HEK293T (cell line): ENCODE measurements at regions not wholly inside any gene's neighbourhood (a gene's known extent, or its start where the extent isn't known, plus 50 kb on each side); places are given as distances from the start of the nearest gene placed in this dataset.

Source experiments
- CTCF ChIA-PET: fragments of 350-600 bp; formaldehyde crosslinking; extraction: SDS; loops from one replicate; lab custom pipeline; 2021; ENCODE audit warnings: antibody characterized with exemption, inconsistent platforms; lab: Yijun Ruan, JAX
- POLR2A ChIA-PET: fragments of 350-600 bp; formaldehyde crosslinking; extraction: SDS; loops from one replicate; lab custom pipeline; 2020; ENCODE audit warnings: antibody characterized with exemption, inconsistent platforms; lab: Yijun Ruan, JAX
- DNase-seq: peaks from one replicate; pipeline ENCODE4 v3.0.0; 2012; ENCODE audit warnings: mixed read lengths; ENCODE audit errors: extremely low spot score
- ARNT ChIP-seq: fragments of 450-650 bp; IDR thresholded peaks from 2 replicates; pipeline ENCODE4 v1.6.1; 2017; ENCODE audit warnings: mild to moderate bottlenecking
- BHLHE40 ChIP-seq: fragments of 450-650 bp; IDR thresholded peaks from 2 replicates; pipeline ENCODE4 v1.6.1; 2016; ENCODE audit warnings: mild to moderate bottlenecking, moderate library complexity, borderline replicate concordance
- CTBP1 ChIP-seq: fragments of 450-650 bp; IDR thresholded peaks from 2 replicates; pipeline ENCODE4 v1.6.1; 2016; ENCODE audit warnings: borderline replicate concordance
- ELF4 ChIP-seq: fragments of 450-650 bp; IDR thresholded peaks from 2 replicates; pipeline ENCODE4 v1.6.1; 2017; ENCODE audit warnings: antibody characterized with exemption
- FOXA1 ChIP-seq: fragments of 450-650 bp; IDR thresholded peaks from 2 replicates; pipeline ENCODE4 v1.6.1; 2016; ENCODE audit warnings: mild to moderate bottlenecking
- FOXK2 ChIP-seq: fragments of 450-650 bp; IDR thresholded peaks from 2 replicates; pipeline ENCODE4 v1.6.1; 2016; ENCODE audit warnings: mild to moderate bottlenecking
- FOXM1 ChIP-seq: fragments of 450-650 bp; IDR thresholded peaks from 2 replicates; pipeline ENCODE4 v1.6.1; 2017; ENCODE audit warnings: mild to moderate bottlenecking, borderline replicate concordance
- HDGF ChIP-seq: fragments of 450-650 bp; IDR thresholded peaks from 2 replicates; pipeline ENCODE4 v1.6.1; 2017; ENCODE audit warnings: antibody characterized with exemption, borderline replicate concordance
- L3MBTL2 ChIP-seq: fragments of 450-650 bp; conservative IDR thresholded peaks from 2 replicates; pipeline ENCODE4 v1.6.1; 2016; ENCODE audit warnings: mild to moderate bottlenecking
- LEF1 ChIP-seq: fragments of 450-650 bp; IDR thresholded peaks from 2 replicates; pipeline ENCODE4 v1.6.1; 2017; ENCODE audit warnings: mild to moderate bottlenecking, borderline replicate concordance
- NFRKB ChIP-seq: fragments of 450-650 bp; IDR thresholded peaks from 2 replicates; pipeline ENCODE4 v1.6.1; 2016; ENCODE audit warnings: mild to moderate bottlenecking, moderate library complexity
- SP1 ChIP-seq: fragments of 450-650 bp; IDR thresholded peaks from 2 replicates; pipeline ENCODE4 v1.6.1; 2017
- SUZ12 ChIP-seq: fragments of 450-650 bp; IDR thresholded peaks from 2 replicates; pipeline ENCODE4 v1.6.1; 2016; ENCODE audit warnings: mild to moderate bottlenecking
- TARDBP ChIP-seq: fragments of 450-650 bp; IDR thresholded peaks from 2 replicates; pipeline ENCODE4 v1.6.1; 2016
- ZNF384 ChIP-seq: fragments of 450-650 bp; IDR thresholded peaks from 2 replicates; pipeline ENCODE4 v1.6.1; 2016
- TF ChIP-seq, protein P1 (sequence below): fragments of 450-650 bp; IDR thresholded peaks from 2 replicates; pipeline ENCODE4 v1.6.1; 2016

- no peak for TF ChIP-seq ARNT
- TF ChIP-seq FOXK2, result no peak
- TF ChIP-seq ELF4, result no peak
- TF ChIP-seq, protein P1, sequence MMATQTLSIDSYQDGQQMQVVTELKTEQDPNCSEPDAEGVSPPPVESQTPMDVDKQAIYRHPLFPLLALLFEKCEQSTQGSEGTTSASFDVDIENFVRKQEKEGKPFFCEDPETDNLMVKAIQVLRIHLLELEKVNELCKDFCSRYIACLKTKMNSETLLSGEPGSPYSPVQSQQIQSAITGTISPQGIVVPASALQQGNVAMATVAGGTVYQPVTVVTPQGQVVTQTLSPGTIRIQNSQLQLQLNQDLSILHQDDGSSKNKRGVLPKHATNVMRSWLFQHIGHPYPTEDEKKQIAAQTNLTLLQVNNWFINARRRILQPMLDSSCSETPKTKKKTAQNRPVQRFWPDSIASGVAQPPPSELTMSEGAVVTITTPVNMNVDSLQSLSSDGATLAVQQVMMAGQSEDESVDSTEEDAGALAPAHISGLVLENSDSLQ, result no peak
- no peak for TF ChIP-seq TARDBP
- no peak for TF ChIP-seq BHLHE40
- TF ChIP-seq FOXM1, result no peak
- TF ChIP-seq NFRKB, result no peak
- no peak for TF ChIP-seq LEF1
- no peak for TF ChIP-seq CTBP1
- TF ChIP-seq SP1, result no peak
Measured at GRCh38 chr9:18146329-18146728, 327.6 kb upstream of the ADAMTSL1 start.

DNA sequence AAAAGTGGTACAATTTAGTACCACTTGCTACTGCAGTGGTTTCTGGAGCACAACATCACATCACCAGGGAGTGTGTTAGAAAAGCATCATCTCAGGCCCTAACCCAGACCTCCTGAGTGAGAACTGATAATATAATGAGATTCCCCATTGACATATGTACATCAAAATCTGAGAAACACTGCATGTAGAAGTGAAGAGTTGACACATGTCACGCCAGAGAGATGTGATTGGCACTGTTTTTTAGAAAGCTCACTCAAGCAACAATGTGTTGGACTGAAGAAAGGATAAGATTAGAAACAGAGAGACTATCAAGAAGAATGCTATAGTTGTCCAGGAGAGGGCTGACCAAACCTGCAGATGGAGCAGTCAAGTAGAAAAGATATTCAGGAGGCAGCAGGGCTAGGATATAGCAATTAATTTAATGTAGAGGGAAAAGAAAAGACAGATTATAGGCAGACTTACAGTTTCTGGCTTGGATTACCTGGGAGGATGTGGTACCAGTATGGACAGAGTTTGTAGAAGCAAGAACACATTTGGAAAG, 324.4 kb upstream of the ADAMTSL1 start:
- POLR2A ChIA-PET, result no interaction called here
- CTCF ChIA-PET, result no interaction called here
- TF ChIP-seq LEF1, result no peak
- TF ChIP-seq CTBP1, result no peak
- no peak for TF ChIP-seq ARNT
- no peak for TF ChIP-seq NFRKB
- TF ChIP-seq BHLHE40, result no peak
- no peak for TF ChIP-seq TARDBP
- TF ChIP-seq FOXA1, result no peak
- no peak for TF ChIP-seq FOXM1
- TF ChIP-seq ZNF384, result no peak
- TF ChIP-seq FOXK2, result no peak
- TF ChIP-seq ELF4, result no peak
- no peak for TF ChIP-seq SUZ12
- no peak for TF ChIP-seq L3MBTL2
- no peak for TF ChIP-seq HDGF
- no peak for TF ChIP-seq SP1
- TF ChIP-seq, protein P1, result no peak
- no peak for DNase-seq

More at GRCh38 chr9:18146329-18146728, 327.6 kb upstream of the ADAMTSL1 start:
- CTCF ChIA-PET, result interaction anchor here (1.0 kb wide), 1 partner anchor 308 kb away, joined by 4 read pairs; no protein-coding TSS in a partner anchor
- no peak for DNase-seq
- POLR2A ChIA-PET, result no interaction called here

DNA sequence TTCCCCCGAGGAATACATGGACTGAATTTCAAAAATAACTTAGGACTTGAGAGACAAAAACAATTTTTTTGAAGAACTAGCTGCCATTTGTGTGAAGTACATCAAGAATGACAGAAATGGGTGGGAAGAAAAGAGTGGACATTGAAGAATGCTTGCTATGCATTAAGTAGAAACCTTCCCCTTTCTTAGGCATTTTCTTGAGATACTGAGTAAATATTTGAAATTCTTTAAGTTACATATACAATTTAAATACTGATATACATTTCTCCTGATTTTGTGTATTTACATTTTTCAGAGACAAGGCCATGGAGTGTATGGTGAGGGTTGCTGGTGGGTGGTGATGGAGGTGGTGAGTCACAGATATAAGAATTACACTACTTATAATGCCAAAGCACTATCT, 319.3 kb upstream of the ADAMTSL1 start:
- TF ChIP-seq SP1 (no peak), ELF4 (no peak), ZNF384 (no peak), FOXM1 (no peak), BHLHE40 (no peak), LEF1 (no peak), FOXK2 (no peak), L3MBTL2 (no peak), FOXA1 (no peak), HDGF (no peak), ARNT (no peak), NFRKB (no peak), SUZ12 (no peak), CTBP1 (no peak), TARDBP (no peak)
- TF ChIP-seq, protein P1, result no peak
- DNase-seq, result no peak
- CTCF ChIA-PET, result no interaction called here
- POLR2A ChIA-PET, result no interaction called here

GRCh38 chr9:18159254-18159653, 314.7 kb upstream of the ADAMTSL1 start:
- DNase-seq, result no peak
- ChIA-PET CTCF (interaction anchor here (1.1 kb wide), 1 partner anchor 16 kb away, joined by 3 read pairs; no protein-coding TSS in a partner anchor), POLR2A (no interaction called here)
- TF ChIP-seq ELF4 (no peak), CTBP1 (no peak), SUZ12 (no peak), L3MBTL2 (no peak), FOXM1 (no peak)

GRCh38 chr9:18163146-18163545, 310.8 kb upstream of the ADAMTSL1 start:
- DNase-seq, result no peak
- TF ChIP-seq ZNF384 (no peak), BHLHE40 (no peak), SUZ12 (no peak), L3MBTL2 (no peak), ELF4 (no peak), ARNT (no peak), FOXK2 (no peak), CTBP1 (no peak), SP1 (no peak), HDGF (no peak), TARDBP (no peak), LEF1 (no peak), NFRKB (no peak)
- TF ChIP-seq, protein P1, result no peak
- CTCF ChIA-PET, result no interaction called here
- POLR2A ChIA-PET, result no interaction called here
